CD8-positive, alpha-beta memory T cell (primary cell): ENCODE measurements at regions not wholly inside any gene's neighbourhood (a gene's known extent, or its start where the extent isn't known, plus 50 kb on each side); places are given as distances from the start of the nearest gene placed in this dataset.

Experiments
- CTCF ChIA-PET: fragments of 350-600 bp; sonication (Branson Sonifier 250); formaldehyde crosslinking; loops from one replicate; lab custom pipeline; 2021; ENCODE audit warnings: antibody characterized with exemption; lab: Charles Lee
- POLR2A ChIA-PET: fragments of 350-600 bp; sonication (Branson Sonifier 250); formaldehyde crosslinking; loops from one replicate; lab custom pipeline; 2021; ENCODE audit warnings: antibody characterized with exemption; lab: Charles Lee
- DNase-seq, 5 donors: peaks; one replicate each; pipeline versions ENCODE4 v3.0.0 to v3.0.0-alpha.2; 2020 to 2022; ENCODE audit warnings: mixed read lengths in 1 of 5
- H3K27ac ChIP-seq: one replicate; pipeline ENCODE4 v1.7.0; 2013; ENCODE audit warnings: low read depth, mild to moderate bottlenecking, low read length, moderate library complexity
- H3K27me3 ChIP-seq: 2 replicates; pipeline ENCODE4 v1.7.0; 2013; ENCODE audit warnings: low read length, mild to moderate bottlenecking; ENCODE audit not compliant: insufficient read depth, poor library complexity, severe bottlenecking
- H3K36me3 ChIP-seq: 2 replicates; pipeline ENCODE4 v1.7.0; 2013; ENCODE audit warnings: mild to moderate bottlenecking, low read length, moderate library complexity; ENCODE audit not compliant: insufficient read depth
- H3K4me1 ChIP-seq: 2 replicates; pipeline ENCODE4 v1.7.0; 2013; ENCODE audit warnings: mild to moderate bottlenecking, low read length, moderate library complexity; ENCODE audit not compliant: insufficient read depth
- H3K4me3 ChIP-seq: 2 replicates; pipeline ENCODE4 v1.7.0; 2013; ENCODE audit warnings: mild to moderate bottlenecking, low read length
- H3K9me3 ChIP-seq: 2 replicates; pipeline ENCODE4 v1.7.0; 2013; ENCODE audit warnings: mild to moderate bottlenecking, low read length
- H3K27ac Mint-ChIP-seq, 8 donors: one replicate each; pipeline ENCODE4 v1.8.0; 2020 to 2021; ENCODE audit warnings: mixed read lengths in 8 of 8, mild to moderate bottlenecking in 6 of 8, inconsistent platforms in 3 of 8, moderate library complexity in 3 of 8
- H3K27me3 Mint-ChIP-seq, 2 donors: one replicate each; pipeline ENCODE4 v1.8.0; 2020 to 2021; ENCODE audit warnings: mixed read lengths in 2 of 2, mild to moderate bottlenecking in 1 of 2, moderate library complexity in 1 of 2
- H3K36me3 Mint-ChIP-seq, 3 donors: one replicate each; pipeline ENCODE4 v1.8.0; 2020 to 2021; ENCODE audit warnings: mixed read lengths in 3 of 3, inconsistent platforms in 1 of 3, mild to moderate bottlenecking in 1 of 3
- H3K4me1 Mint-ChIP-seq, 3 donors: one replicate each; pipeline ENCODE4 v1.8.0; 2020 to 2021; ENCODE audit warnings: mixed read lengths in 3 of 3, inconsistent platforms in 1 of 3, mild to moderate bottlenecking in 1 of 3
- H3K4me3 Mint-ChIP-seq, 7 donors: one replicate each; pipeline ENCODE4 v1.8.0; 2020 to 2021; ENCODE audit warnings: mixed read lengths in 7 of 7, mild to moderate bottlenecking in 6 of 7, moderate library complexity in 4 of 7, inconsistent platforms in 2 of 7
- H3K9me3 Mint-ChIP-seq, 5 donors: one replicate each; pipeline ENCODE4 v1.8.0; 2020 to 2022; ENCODE audit warnings: mixed read lengths in 5 of 5, mild to moderate bottlenecking in 3 of 5, moderate library complexity in 2 of 5, inconsistent platforms in 1 of 5

- POLR2A ChIA-PET, result no interaction called here
- H3K27me3 Mint-ChIP-seq, result peaks cover 9 to 42% of the 10 kb centered on the region in 2 donors
- no peak overlapping the region for H3K27ac Mint-ChIP-seq
- H3K36me3 ChIP-seq, result no peaks in the 10 kb centered on the region
- no peaks in the 10 kb centered on the region for H3K9me3 ChIP-seq
- CTCF ChIA-PET, result no interaction called here
- no peak overlapping the region for H3K4me3 Mint-ChIP-seq
- H3K27me3 ChIP-seq, result no peaks in the 10 kb centered on the region
- no peak for DNase-seq
- H3K4me1 Mint-ChIP-seq, result no peaks in the 10 kb centered on the region
- H3K4me3 ChIP-seq, result no peak overlapping the region
- H3K27ac ChIP-seq, result no peak overlapping the region
- H3K9me3 Mint-ChIP-seq, result peaks cover 0 to 3% (median 0%) of the 10 kb centered on the region in 5 donors
- H3K4me1 ChIP-seq, result no peaks in the 10 kb centered on the region
- H3K36me3 Mint-ChIP-seq, result no peaks in the 10 kb centered on the region
Observed at GRCh38 chr11:134481135-134481534, 69.1 kb upstream of the B3GAT1 start.

GRCh38 chr11:134480136-134480712 is 68.2 kb upstream of the B3GAT1 start:
- no peak for DNase-seq
- H3K4me1 Mint-ChIP-seq, result no peaks in the 10 kb centered on the region
- Histone ChIP-seq H3K36me3 (no peaks in the 10 kb centered on the region), H3K27ac (no peak overlapping the region), H3K4me3 (no peak overlapping the region), H3K9me3 (no peaks in the 10 kb centered on the region), H3K27me3 (peaks cover 1% of the 10 kb centered on the region), H3K4me1 (no peaks in the 10 kb centered on the region)
- ChIA-PET CTCF (no interaction called here), POLR2A (no interaction called here)
- H3K27ac Mint-ChIP-seq, result no peak overlapping the region
- H3K9me3 Mint-ChIP-seq, result peaks cover 0 to 3% (median 0%) of the 10 kb centered on the region in 5 donors
- H3K36me3 Mint-ChIP-seq, result no peaks in the 10 kb centered on the region
- peaks cover 14 to 45% of the 10 kb centered on the region in 2 donors for H3K27me3 Mint-ChIP-seq
- no peak overlapping the region for H3K4me3 Mint-ChIP-seq

GRCh38 chr11:134479206-134480135 is 67.4 kb upstream of the B3GAT1 start:
- Mint-ChIP-seq H3K4me1 (no peaks in the 10 kb centered on the region), H3K27ac (no peak overlapping the region), H3K36me3 (no peaks in the 10 kb centered on the region), H3K27me3 (peaks cover 17 to 50% of the 10 kb centered on the region in 2 donors), H3K4me3 (no peak overlapping the region), H3K9me3 (peaks cover 0 to 3% (median 0%) of the 10 kb centered on the region in 5 donors)
- Histone ChIP-seq H3K4me1 (no peaks in the 10 kb centered on the region), H3K9me3 (no peaks in the 10 kb centered on the region), H3K27me3 (peaks cover 5% of the 10 kb centered on the region), H3K36me3 (no peaks in the 10 kb centered on the region), H3K4me3 (no peak overlapping the region), H3K27ac (no peak overlapping the region)
- POLR2A ChIA-PET, result no interaction called here
- no peak for DNase-seq
- CTCF ChIA-PET, result no interaction called here

GRCh38 chr11:134478611-134479010 is 66.6 kb upstream of the B3GAT1 start:
- no peaks in the 10 kb centered on the region for H3K9me3 ChIP-seq
- H3K4me1 Mint-ChIP-seq, result no peaks in the 10 kb centered on the region
- CTCF ChIA-PET, result no interaction called here
- H3K27me3 Mint-ChIP-seq, result peaks cover 23 to 52% of the 10 kb centered on the region in 2 donors
- no peak overlapping the region for H3K27ac Mint-ChIP-seq
- H3K9me3 Mint-ChIP-seq, result peaks cover 0 to 3% (median 0%) of the 10 kb centered on the region in 5 donors
- no peak overlapping the region for H3K4me3 Mint-ChIP-seq
- no peak overlapping the region for H3K27ac ChIP-seq
- no peak overlapping the region for H3K4me3 ChIP-seq
- POLR2A ChIA-PET, result no interaction called here
- no peaks in the 10 kb centered on the region for H3K4me1 ChIP-seq
- H3K36me3 Mint-ChIP-seq, result no peaks in the 10 kb centered on the region
- peaks cover 5% of the 10 kb centered on the region for H3K27me3 ChIP-seq
- no peaks in the 10 kb centered on the region for H3K36me3 ChIP-seq
- no peak for DNase-seq

DNA sequence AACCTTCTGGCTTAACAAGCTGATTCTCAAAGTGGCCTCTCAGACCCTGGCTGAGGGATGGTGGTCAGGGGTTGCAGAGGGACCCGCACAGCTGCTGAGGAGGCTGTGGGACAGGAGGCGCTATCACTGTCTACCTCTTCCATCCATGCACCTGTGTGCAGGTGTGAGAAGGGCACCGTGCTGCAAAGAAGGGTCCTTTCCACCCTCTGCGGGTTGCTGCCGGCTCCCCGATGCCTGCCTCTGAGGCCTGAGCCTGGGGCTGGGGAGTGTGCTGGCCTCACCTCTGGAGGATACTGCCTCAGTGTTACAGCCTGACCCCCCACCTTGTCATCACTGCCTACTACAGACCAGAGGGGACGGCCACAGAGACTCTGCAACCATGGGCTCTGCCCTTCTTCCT is 66.1 kb upstream of the B3GAT1 start:
- Histone ChIP-seq H3K9me3 (no peaks in the 10 kb centered on the region), H3K27ac (no peak overlapping the region), H3K4me3 (no peak overlapping the region), H3K36me3 (no peaks in the 10 kb centered on the region), H3K4me1 (no peaks in the 10 kb centered on the region), H3K27me3 (peaks cover 5% of the 10 kb centered on the region)
- CTCF ChIA-PET, result no interaction called here
- Mint-ChIP-seq H3K4me3 (no peak overlapping the region), H3K4me1 (no peaks in the 10 kb centered on the region), H3K36me3 (no peaks in the 10 kb centered on the region), H3K27ac (no peak overlapping the region), H3K9me3 (peaks cover 0 to 3% (median 0%) of the 10 kb centered on the region in 5 donors), H3K27me3 (peaks cover 27 to 56% of the 10 kb centered on the region in 2 donors)
- no peak for DNase-seq
- POLR2A ChIA-PET, result no interaction called here

DNA sequence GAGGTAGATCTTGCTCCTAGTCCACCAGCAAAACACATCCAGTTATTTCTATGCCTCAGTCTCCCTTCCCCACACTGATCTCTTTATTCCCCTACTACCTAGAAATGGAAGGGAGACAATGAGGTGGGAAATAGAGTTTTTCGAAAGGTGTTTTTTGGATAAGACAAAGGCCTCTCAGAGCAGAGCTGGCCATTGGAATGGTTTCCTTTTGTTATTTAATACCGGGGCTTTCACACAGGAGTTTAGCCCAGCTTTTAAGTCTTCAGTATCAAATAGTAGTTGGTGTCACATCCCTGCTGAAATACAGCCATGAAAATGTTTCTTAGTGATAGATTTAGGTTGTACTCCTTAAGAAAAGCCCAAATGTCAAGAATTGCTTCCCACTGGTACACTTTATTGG is 65.4 kb upstream of the B3GAT1 start:
- Histone ChIP-seq H3K36me3 (no peaks in the 10 kb centered on the region), H3K4me3 (no peak overlapping the region), H3K27me3 (peaks cover 5% of the 10 kb centered on the region), H3K4me1 (no peaks in the 10 kb centered on the region), H3K27ac (no peak overlapping the region), H3K9me3 (no peaks in the 10 kb centered on the region)
- Mint-ChIP-seq H3K27me3 (peaks cover 30 to 61% of the 10 kb centered on the region in 2 donors), H3K4me3 (no peak overlapping the region), H3K4me1 (no peaks in the 10 kb centered on the region), H3K36me3 (no peaks in the 10 kb centered on the region), H3K9me3 (peaks cover 0 to 3% (median 0%) of the 10 kb centered on the region in 5 donors), H3K27ac (no peak overlapping the region)
- no peak for DNase-seq
- ChIA-PET POLR2A (no interaction called here), CTCF (interaction anchor here (1.9 kb wide), 1 partner anchor 18 kb away, joined by 7 read pairs; no protein-coding TSS in a partner anchor)

DNA sequence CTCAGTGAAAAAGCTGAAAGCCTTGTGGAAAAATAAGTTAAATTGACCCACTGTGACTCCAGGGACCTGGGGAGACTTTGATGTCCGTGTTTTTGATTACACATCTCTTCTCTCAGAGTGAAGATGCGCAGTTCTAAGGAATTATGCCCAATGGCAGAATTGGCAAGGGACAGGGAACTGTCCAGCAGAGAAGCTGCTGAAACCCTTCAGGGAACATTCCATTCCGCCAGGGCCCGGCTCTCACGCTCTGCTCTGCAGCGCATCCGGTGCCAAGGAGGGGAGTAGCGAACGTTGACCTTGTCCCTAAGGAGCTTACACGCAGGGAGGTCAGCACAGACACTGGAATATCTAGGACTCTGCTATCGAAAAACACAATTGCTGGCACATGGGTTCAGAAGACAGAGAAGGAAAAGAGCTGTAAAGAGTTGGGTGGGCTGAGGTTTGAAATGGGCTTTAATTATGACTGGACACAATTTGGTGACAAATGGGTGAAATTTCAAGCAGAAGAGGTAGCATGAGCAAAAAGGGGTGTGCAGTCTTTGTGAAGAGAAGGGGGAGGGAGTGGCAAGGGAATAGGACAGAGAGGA is 64.5 kb upstream of the B3GAT1 start:
- no peaks in the 10 kb centered on the region for H3K36me3 Mint-ChIP-seq
- Histone ChIP-seq H3K9me3 (no peaks in the 10 kb centered on the region), H3K36me3 (no peaks in the 10 kb centered on the region), H3K27ac (no peak overlapping the region), H3K4me1 (no peaks in the 10 kb centered on the region), H3K27me3 (peaks cover 5% of the 10 kb centered on the region), H3K4me3 (no peak overlapping the region)
- peaks cover 31 to 69% of the 10 kb centered on the region in 2 donors for H3K27me3 Mint-ChIP-seq
- no peak overlapping the region for H3K27ac Mint-ChIP-seq
- ChIA-PET POLR2A (no interaction called here), CTCF (interaction anchor here (1.9 kb wide), 1 partner anchor 17 kb away, joined by 7 read pairs; no protein-coding TSS in a partner anchor)
- H3K4me3 Mint-ChIP-seq, result no peak overlapping the region
- peaks cover 0 to 3% (median 0%) of the 10 kb centered on the region in 5 donors for H3K9me3 Mint-ChIP-seq
- H3K4me1 Mint-ChIP-seq, result no peaks in the 10 kb centered on the region
- DNase-seq, result no peak

DNA sequence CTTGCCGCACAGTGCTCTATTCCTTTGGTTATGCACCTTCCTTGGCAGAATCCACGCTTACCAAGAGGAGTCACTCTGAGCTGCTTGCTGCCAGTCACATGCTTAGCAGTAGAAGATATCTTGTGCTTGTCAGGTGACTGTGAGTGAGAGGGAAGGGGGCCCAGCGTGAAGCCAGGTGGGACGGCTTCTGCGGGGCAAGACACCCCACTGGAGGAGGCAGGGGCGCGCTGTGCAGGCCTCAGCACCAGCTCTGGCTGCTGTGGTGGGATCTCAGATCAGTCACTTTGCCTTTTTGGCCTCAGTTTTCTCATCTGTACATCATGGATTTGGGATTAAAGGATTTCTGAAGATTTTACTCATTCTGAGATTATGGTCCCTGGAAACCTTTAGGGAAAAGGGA is 63.9 kb upstream of the B3GAT1 start:
- Mint-ChIP-seq H3K4me1 (no peaks in the 10 kb centered on the region), H3K27me3 (peaks cover 34 to 72% of the 10 kb centered on the region in 2 donors), H3K27ac (no peak overlapping the region), H3K36me3 (no peaks in the 10 kb centered on the region), H3K9me3 (peaks cover 0 to 3% (median 0%) of the 10 kb centered on the region in 5 donors), H3K4me3 (no peak overlapping the region)
- no peaks in the 10 kb centered on the region for H3K4me1 ChIP-seq
- no peaks in the 10 kb centered on the region for H3K36me3 ChIP-seq
- CTCF ChIA-PET, result interaction anchor here (1.9 kb wide), 1 partner anchor 16 kb away, joined by 7 read pairs; no protein-coding TSS in a partner anchor
- H3K4me3 ChIP-seq, result no peak overlapping the region
- no peak for DNase-seq
- H3K27ac ChIP-seq, result no peak overlapping the region
- H3K27me3 ChIP-seq, result peaks cover 5% of the 10 kb centered on the region
- POLR2A ChIA-PET, result no interaction called here
- no peaks in the 10 kb centered on the region for H3K9me3 ChIP-seq
